ENCODE measurements at regions not wholly inside any gene's neighbourhood (a gene's known extent, or its start where the extent isn't known, plus 50 kb on each side); places are given as distances from the start of the nearest gene placed in this dataset.

DNA sequence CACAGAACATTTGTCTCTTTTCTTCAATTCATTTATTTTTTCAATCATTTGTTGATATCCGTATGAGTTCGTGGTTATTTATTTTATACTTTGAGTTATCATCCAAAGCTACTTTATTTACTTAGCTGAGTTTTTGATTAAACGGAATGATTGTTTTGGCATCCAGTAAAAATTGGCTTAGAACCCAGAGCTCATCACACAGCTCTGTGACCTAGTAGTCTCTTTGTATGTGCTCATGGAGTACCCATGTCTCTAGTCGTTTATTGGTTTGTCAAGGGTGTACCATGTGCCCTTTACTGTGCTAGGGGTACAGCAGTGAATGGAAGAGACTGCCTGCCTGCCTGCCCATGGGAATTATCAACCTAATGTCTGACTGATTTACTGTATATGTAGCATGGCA, 142.2 kb downstream of the MYLK4 start:
- TF ChIP-seq EZH2 (IDR thresholded peaks at IDR 0.05) (no peak), CTCF (IDR thresholded peaks at IDR 0.05 in 2 of 3, conservative IDR thresholded peaks at IDR 0.05 in 1 of 3; ENCODE audit: borderline replicate concordance in 1 of 3, insufficient read depth in 1 of 3, low read depth in 2 of 3, low read length in 2 of 3) (no peak), ZBTB33 (IDR thresholded peaks at IDR 0.05; ENCODE audit: extremely low read depth, insufficient replicate concordance, low read length) (no peak), ATF3 (IDR thresholded peaks at IDR 0.05) (no peak), POLR2A (IDR thresholded peaks at IDR 0.05; ENCODE audit: borderline replicate concordance, extremely low read depth, insufficient read depth, insufficient read length) (no peak), CEBPB (IDR thresholded peaks at IDR 0.05; ENCODE audit: low read depth) (no peak), SRF (IDR thresholded peaks at IDR 0.05; ENCODE audit: low read depth) (no peak), JUND (IDR thresholded peaks at IDR 0.05) (no peak)
- TF ChIP-seq, protein P1, sequence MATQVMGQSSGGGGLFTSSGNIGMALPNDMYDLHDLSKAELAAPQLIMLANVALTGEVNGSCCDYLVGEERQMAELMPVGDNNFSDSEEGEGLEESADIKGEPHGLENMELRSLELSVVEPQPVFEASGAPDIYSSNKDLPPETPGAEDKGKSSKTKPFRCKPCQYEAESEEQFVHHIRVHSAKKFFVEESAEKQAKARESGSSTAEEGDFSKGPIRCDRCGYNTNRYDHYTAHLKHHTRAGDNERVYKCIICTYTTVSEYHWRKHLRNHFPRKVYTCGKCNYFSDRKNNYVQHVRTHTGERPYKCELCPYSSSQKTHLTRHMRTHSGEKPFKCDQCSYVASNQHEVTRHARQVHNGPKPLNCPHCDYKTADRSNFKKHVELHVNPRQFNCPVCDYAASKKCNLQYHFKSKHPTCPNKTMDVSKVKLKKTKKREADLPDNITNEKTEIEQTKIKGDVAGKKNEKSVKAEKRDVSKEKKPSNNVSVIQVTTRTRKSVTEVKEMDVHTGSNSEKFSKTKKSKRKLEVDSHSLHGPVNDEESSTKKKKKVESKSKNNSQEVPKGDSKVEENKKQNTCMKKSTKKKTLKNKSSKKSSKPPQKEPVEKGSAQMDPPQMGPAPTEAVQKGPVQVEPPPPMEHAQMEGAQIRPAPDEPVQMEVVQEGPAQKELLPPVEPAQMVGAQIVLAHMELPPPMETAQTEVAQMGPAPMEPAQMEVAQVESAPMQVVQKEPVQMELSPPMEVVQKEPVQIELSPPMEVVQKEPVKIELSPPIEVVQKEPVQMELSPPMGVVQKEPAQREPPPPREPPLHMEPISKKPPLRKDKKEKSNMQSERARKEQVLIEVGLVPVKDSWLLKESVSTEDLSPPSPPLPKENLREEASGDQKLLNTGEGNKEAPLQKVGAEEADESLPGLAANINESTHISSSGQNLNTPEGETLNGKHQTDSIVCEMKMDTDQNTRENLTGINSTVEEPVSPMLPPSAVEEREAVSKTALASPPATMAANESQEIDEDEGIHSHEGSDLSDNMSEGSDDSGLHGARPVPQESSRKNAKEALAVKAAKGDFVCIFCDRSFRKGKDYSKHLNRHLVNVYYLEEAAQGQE (IDR thresholded peaks at IDR 0.05; ENCODE audit: low read depth) = no peak

Data from HCT116 (cell line).